T47D (cell line): ENCODE measurements at regions not wholly inside any gene's neighbourhood (a gene's known extent, or its start where the extent isn't known, plus 50 kb on each side); places are given as distances from the start of the nearest gene placed in this dataset.

Experiments used
- DNase-seq, 2 experiments: peaks; one replicate each; pipeline versions ENCODE4 v3.0.0 to v3.0.0-alpha.2; 2011 to 2012; ENCODE audit warnings: low read depth in 1 of 2, low spot score in 1 of 2
- JUND ChIP-seq: IDR thresholded peaks from 2 replicates; pipeline ENCODE4 v1.6.1; 2012; ENCODE audit warnings: low read depth
- in situ Hi-C: cut with HindIII; loops from 2 replicates; pipeline ENCODE4 v1.10.0; 2016; ENCODE audit warnings: low sequenced_read_pairs, low pct_unique_long_range_greater_than_20kb

- no peak for DNase-seq
- in situ Hi-C loops, result no loop called here
Observed at GRCh38 chr5:1748271-1748670, 51.4 kb downstream of the MRPL36 start.

GRCh38 chr5:1747803-1748085 is 51.9 kb downstream of the MRPL36 start:
- DNase-seq, result no peak
- in situ Hi-C loops, result no loop called here
- TF ChIP-seq JUND, result no peak

More at GRCh38 chr5:1748271-1748670, 51.4 kb downstream of the MRPL36 start:
- no peak for TF ChIP-seq JUND

DNA sequence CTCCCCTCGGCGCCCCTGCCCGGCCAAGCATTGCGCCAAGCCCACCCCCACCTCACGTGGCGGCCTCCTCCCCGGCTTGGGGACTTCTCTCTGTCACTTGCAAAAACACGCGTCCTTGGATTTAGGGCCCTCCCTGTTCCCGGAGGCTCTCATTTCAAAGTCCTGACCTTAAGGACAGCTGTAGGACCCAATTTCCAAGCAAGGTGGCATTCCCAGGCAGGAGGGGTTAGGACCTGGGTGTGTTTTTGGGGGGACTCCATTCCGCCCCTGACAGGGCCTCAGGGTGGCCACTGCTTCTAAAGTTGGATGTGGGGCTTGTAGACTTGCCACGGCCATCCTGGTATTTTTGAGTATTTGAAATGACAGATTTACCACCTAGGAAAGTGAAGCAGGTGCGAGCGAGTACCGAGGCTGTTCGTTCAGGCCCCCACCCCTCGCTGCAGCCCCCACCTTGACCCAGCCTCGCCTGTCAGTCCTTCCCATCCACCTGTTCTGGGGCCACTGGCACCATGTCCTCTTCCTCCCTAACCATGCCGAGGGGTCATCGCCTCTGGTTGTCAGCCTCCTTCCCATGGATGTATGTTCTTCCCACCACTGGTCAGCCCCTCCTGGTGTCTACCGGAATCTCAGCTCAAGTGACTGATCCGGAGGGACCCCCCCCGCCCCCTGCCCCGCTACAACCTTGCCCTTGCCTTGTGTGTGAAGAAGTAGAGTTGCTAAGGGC is 52.4 kb downstream of the MRPL36 start:
- no peak for DNase-seq
- no peak for TF ChIP-seq JUND
- in situ Hi-C loops, result no loop called here

DNA sequence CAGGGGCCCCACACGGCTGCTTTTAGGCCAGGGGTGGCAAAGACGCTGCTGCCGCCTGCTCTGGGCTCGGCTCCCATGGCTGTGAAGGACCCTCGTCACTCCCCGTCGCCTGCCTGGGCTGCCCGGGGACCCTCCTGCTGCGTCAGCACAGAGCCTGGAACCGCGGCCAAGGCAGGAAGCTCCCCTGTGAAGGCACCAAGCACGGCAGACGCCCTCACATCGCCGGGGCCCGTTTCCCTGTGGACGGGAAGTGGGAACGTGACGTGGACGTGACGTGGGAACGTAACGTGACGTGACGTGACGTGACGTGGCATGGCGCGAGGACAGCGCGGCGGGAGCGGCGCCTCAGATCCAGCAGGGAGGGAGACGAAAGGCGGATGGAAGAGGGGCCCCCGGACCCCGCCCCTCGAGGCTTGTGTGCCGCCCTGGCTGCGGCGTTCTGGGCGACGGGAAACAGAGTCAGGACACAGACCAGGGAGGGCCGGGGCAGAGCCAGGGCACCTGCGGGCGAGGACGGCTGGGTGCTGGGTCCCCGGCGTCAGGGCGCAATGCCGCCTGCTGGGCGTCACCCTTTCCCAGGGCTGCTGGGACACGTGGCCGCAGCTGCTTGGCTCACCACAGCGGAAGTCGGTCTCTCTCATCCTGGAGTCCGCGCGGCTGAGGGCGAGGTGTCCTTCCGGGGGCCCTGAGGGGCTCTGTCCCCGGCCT is 53.1 kb downstream of the MRPL36 start:
- TF ChIP-seq JUND, result no peak
- in situ Hi-C loops, result no loop called here
- DNase-seq, result no peak

GRCh38 chr5:1745796-1746370 is 53.8 kb downstream of the MRPL36 start:
- DNase-seq, result no peak
- TF ChIP-seq JUND, result no peak
- in situ Hi-C loops, result no loop called here

DNA sequence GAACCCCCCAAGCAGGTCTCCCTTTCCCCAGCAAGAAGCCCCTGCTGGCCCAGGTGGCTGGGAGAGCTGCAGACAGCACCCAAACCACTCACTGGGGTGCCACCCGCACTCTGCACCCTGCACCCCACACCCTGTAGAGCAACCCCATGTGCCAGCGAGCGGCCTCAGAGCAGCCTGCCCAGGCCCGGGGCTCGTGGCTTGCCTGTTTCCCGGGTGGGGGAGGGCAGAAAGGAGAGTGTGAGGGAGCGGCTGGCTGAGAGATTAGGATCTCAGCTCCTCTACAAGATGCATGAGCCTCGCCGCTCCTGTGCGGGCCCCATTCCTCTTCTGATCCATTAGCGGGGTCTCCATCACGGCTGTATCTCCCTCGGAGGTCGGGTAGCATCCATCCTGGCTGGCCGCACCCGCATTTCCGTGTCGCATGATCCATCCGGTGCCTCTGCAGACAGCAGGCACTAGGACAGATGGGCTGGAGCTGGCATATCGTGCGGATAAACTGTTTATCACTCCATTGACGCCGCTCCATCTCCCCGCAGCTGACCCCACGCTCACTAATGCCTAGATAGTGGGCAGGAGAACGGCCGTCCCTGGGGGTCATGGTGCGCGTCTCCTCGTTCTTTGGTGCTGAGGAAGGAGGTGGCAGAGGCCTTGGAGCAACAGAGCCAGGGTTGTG is 54.4 kb downstream of the MRPL36 start:
- TF ChIP-seq JUND, result no peak
- DNase-seq, result no peak
- in situ Hi-C loops, result no loop called here

- no peak for DNase-seq
- in situ Hi-C loops, result no loop called here
- no peak for TF ChIP-seq JUND
Observed at GRCh38 chr5:1744393-1745122, 55.1 kb downstream of the MRPL36 start.

GRCh38 chr5:1743769-1744085 is 55.9 kb downstream of the MRPL36 start:
- no peak for DNase-seq
- in situ Hi-C loops, result no loop called here
- TF ChIP-seq JUND, result no peak

DNA sequence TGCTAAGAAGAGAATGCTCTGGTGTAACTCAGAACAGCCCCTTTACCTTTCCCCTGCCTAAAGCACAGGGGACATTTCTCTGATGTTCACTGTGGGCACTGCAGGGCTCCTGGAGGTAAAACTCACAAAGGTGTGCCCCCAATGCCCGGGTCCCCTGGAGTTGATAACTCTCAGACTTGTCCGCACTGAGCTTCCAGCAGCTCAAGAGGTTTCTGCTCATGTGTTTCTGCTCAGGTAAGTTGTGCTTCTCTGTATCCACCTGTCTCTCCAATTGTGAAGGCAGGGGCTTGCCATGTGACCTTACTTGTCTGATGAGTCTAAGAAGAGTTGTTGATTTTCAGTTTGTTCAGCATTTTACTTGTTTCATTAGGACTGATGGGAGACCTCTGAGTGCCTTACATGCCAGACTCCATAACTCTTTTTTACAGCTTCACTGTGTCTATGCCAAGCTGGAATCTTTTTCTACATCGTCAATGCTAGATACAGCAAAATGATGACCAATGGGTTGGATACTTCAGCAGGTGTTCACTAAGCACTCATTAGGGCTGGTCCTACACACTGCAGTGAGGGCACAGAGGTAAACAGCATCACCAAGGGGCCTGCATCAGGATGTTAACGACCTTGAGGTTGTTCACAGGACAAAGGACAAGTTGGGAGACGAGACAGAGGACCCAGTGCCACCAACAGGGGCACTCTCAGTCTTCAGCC is 56.4 kb downstream of the MRPL36 start:
- in situ Hi-C loops, result no loop called here
- DNase-seq, result no peak
- no peak for TF ChIP-seq JUND

- in situ Hi-C loops, result no loop called here
- peak; percentile 56 to 65 for DNase-seq
- TF ChIP-seq JUND, result no peak
Observed at GRCh38 chr5:1737790-1738405, 61.7 kb downstream of the MRPL36 start.

- no peak for DNase-seq
- in situ Hi-C loops, result no loop called here
- TF ChIP-seq JUND, result no peak
Observed at GRCh38 chr5:1736889-1737711, 62.5 kb downstream of the MRPL36 start.
